ENCODE measurements at regions not wholly inside any gene's neighbourhood (a gene's known extent, or its start where the extent isn't known, plus 50 kb on each side); places are given as distances from the start of the nearest gene placed in this dataset.

DNA sequence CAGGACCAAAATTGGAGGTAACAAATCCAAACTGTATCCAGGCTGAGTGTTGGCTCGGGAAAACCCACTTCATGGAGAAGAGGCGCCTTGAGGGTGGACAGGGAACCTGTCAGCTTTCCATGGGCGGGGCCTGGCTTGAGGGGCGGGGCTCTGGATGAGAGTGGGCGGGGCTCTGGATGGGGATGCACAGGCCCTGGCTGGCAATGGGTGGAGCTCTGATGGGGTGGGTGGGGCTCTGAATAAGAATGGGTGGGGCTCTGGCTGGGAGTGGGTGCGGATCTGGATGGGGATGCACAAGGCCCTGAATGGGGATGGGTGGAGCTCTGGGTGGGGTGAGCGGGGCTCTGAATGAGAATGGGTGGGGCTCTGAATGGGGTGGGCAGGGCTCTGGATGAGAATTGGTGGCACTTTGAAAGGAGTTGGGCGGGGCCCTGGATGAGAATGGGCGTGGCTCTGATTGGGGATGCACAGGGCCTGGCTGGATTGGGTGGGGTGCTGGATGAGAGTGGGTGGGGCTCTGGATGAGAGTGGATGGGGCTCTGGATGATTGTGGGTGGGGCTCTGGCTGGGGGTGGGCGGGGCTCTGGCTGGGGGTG, 96.6 kb upstream of the NPTX2 start:
- TF ChIP-seq, protein P1, sequence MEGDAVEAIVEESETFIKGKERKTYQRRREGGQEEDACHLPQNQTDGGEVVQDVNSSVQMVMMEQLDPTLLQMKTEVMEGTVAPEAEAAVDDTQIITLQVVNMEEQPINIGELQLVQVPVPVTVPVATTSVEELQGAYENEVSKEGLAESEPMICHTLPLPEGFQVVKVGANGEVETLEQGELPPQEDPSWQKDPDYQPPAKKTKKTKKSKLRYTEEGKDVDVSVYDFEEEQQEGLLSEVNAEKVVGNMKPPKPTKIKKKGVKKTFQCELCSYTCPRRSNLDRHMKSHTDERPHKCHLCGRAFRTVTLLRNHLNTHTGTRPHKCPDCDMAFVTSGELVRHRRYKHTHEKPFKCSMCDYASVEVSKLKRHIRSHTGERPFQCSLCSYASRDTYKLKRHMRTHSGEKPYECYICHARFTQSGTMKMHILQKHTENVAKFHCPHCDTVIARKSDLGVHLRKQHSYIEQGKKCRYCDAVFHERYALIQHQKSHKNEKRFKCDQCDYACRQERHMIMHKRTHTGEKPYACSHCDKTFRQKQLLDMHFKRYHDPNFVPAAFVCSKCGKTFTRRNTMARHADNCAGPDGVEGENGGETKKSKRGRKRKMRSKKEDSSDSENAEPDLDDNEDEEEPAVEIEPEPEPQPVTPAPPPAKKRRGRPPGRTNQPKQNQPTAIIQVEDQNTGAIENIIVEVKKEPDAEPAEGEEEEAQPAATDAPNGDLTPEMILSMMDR (IDR thresholded peaks at IDR 0.05), result no peak
- no peak for TF ChIP-seq POLR2AphosphoS5 (IDR thresholded peaks at IDR 0.05)
